Fibroblast of lung (primary cell): ENCODE measurements at regions not wholly inside any gene's neighbourhood (a gene's known extent, or its start where the extent isn't known, plus 50 kb on each side); places are given as distances from the start of the nearest gene placed in this dataset.

Experiments used
- EZH2 ChIP-seq: IDR thresholded peaks from 2 replicates; pipeline ENCODE4 v1.5.1; 2012; ENCODE audit warnings: low read length, control low read depth, mild to moderate bottlenecking; ENCODE audit errors: missing control alignments
- TF ChIP-seq, protein P1 (sequence below), 2 donors: IDR thresholded peaks in 1 of 2; conservative IDR thresholded peaks in 1 of 2; 1 replicate in 1 of 2; 2 replicates in 1 of 2; pipeline ENCODE4 v1.5.1; 2011 to 2012; ENCODE audit warnings: low read length in 2 of 2, control low read depth in 1 of 2, inconsistent platforms in 1 of 2, low read depth in 1 of 2, mild to moderate bottlenecking in 1 of 2

DNA sequence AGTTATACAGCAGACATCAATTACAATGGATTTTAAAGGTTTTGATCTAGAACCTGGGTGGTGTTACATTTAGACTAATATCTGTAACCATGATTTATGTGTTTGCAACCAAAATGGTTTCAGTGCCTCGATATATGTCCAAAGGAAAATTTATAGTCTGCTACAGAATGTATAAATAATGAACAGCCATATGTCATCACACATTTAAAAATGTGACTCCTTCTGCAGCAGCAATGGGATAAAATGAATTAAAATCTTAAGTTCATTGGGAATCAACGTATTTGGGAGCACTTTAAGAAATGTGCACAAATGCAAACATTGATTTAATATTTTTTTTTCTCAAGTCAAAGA, 610.2 kb downstream of the TMEM114 start:
- TF ChIP-seq, protein P1, sequence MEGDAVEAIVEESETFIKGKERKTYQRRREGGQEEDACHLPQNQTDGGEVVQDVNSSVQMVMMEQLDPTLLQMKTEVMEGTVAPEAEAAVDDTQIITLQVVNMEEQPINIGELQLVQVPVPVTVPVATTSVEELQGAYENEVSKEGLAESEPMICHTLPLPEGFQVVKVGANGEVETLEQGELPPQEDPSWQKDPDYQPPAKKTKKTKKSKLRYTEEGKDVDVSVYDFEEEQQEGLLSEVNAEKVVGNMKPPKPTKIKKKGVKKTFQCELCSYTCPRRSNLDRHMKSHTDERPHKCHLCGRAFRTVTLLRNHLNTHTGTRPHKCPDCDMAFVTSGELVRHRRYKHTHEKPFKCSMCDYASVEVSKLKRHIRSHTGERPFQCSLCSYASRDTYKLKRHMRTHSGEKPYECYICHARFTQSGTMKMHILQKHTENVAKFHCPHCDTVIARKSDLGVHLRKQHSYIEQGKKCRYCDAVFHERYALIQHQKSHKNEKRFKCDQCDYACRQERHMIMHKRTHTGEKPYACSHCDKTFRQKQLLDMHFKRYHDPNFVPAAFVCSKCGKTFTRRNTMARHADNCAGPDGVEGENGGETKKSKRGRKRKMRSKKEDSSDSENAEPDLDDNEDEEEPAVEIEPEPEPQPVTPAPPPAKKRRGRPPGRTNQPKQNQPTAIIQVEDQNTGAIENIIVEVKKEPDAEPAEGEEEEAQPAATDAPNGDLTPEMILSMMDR (conservative IDR thresholded peaks at IDR 0.05 in 1 of 2, IDR thresholded peaks at IDR 0.05 in 1 of 2; ENCODE audit: low read depth in 1 of 2, low read length in 2 of 2), result no peak
- no peak for TF ChIP-seq EZH2
